ENCODE measurements at regions not wholly inside any gene's neighbourhood (a gene's known extent, or its start where the extent isn't known, plus 50 kb on each side); places are given as distances from the start of the nearest gene placed in this dataset.

DNA sequence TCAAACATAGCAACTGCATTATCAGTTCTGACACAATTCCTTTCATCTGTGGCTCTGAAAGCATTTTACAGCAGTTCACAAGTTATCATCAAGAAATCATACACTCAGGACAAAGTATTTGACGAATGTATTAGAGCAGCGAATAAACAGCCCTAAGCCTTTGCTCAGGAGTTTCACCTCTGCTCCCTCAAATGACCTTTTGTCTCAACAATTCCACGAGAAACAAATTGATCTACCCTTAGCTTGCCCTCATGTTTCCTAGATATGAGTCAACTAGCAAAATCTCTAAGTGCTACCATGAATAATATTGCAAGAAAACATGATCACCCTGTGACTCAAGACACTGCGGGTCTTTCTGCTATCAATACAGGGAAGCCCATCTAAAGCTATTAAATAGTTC is 396.1 kb downstream of the EFNB2 start:
- Histone ChIP-seq H3K36me3 (replicated peaks; ENCODE audit: insufficient read depth, low read depth) (no peaks in the 10 kb centered on the region), H3K4me1 (ENCODE audit: insufficient read depth) (peaks cover under 1% of the 10 kb centered on the region), H3K9me3 (ENCODE audit: low read depth) (no peaks in the 10 kb centered on the region), H2AFZ (no peak overlapping the region), H3K27me3 (no peaks in the 10 kb centered on the region), H3K9me2 (replicated peaks; ENCODE audit: insufficient read depth) (no peaks in the 10 kb centered on the region), H3K27ac (no peak overlapping the region), H3K4me2 (no peak overlapping the region), H4K20me1 (ENCODE audit: insufficient read depth, poor library complexity, severe bottlenecking) (no peaks in the 10 kb centered on the region), H3K4me3 (no peak overlapping the region), H3K79me2 (no peaks in the 10 kb centered on the region)
- TF ChIP-seq EZH2 (IDR thresholded peaks at IDR 0.05; ENCODE audit: borderline replicate concordance) (no peak), EZH2phosphoT487 (IDR thresholded peaks at IDR 0.05; ENCODE audit: low read depth, severe bottlenecking, unreplicated experiment) (no peak)
- TF ChIP-seq, protein P1, sequence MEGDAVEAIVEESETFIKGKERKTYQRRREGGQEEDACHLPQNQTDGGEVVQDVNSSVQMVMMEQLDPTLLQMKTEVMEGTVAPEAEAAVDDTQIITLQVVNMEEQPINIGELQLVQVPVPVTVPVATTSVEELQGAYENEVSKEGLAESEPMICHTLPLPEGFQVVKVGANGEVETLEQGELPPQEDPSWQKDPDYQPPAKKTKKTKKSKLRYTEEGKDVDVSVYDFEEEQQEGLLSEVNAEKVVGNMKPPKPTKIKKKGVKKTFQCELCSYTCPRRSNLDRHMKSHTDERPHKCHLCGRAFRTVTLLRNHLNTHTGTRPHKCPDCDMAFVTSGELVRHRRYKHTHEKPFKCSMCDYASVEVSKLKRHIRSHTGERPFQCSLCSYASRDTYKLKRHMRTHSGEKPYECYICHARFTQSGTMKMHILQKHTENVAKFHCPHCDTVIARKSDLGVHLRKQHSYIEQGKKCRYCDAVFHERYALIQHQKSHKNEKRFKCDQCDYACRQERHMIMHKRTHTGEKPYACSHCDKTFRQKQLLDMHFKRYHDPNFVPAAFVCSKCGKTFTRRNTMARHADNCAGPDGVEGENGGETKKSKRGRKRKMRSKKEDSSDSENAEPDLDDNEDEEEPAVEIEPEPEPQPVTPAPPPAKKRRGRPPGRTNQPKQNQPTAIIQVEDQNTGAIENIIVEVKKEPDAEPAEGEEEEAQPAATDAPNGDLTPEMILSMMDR (IDR thresholded peaks at IDR 0.05; ENCODE audit: poor library complexity), result no peak
- 49% methylated on average over 4 of the region's 4 CpGs for WGBS (ENCODE audit: low lambda C conversion rate, missing lambda C conversion rate)
- DNase-seq (ENCODE audit: low spot score), result no peak

DNA sequence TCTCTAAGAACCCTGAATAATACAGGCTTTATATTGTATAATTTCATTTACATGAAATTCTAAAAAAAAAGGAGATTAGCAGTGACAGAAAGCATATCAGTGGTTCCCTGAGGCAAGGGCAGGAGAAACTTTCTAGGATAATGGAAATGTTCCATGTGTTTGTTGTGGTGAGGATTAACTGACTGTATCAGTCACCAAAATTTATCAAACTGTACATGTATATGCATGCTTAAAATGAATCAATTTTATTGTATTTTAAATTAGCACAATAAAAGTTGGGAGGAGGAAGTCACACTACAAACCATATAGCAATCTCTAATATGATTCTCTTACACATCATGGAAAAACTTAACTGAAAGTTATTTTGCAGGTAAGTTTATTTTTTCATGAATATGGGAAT is 396.8 kb downstream of the EFNB2 start:
- H3K27me3 ChIP-seq, result no peaks in the 10 kb centered on the region
- no peak overlapping the region for H3K4me3 ChIP-seq
- no peaks in the 10 kb centered on the region for H3K79me2 ChIP-seq
- no peaks in the 10 kb centered on the region for H3K9me3 ChIP-seq (ENCODE audit: low read depth)
- no peaks in the 10 kb centered on the region for H3K36me3 ChIP-seq (replicated peaks; ENCODE audit: insufficient read depth, low read depth)
- no peak for DNase-seq (ENCODE audit: low spot score)
- H3K9me2 ChIP-seq (replicated peaks; ENCODE audit: insufficient read depth), result no peaks in the 10 kb centered on the region
- no peaks in the 10 kb centered on the region for H3K4me1 ChIP-seq (ENCODE audit: insufficient read depth)
- H2AFZ ChIP-seq, result no peak overlapping the region
- no peak for TF ChIP-seq EZH2phosphoT487 (IDR thresholded peaks at IDR 0.05; ENCODE audit: low read depth, severe bottlenecking, unreplicated experiment)
- no peak overlapping the region for H3K27ac ChIP-seq
- no peak overlapping the region for H3K4me2 ChIP-seq
- no peaks in the 10 kb centered on the region for H4K20me1 ChIP-seq (ENCODE audit: insufficient read depth, poor library complexity, severe bottlenecking)

- no peak overlapping the region for H2AFZ ChIP-seq
- no peaks in the 10 kb centered on the region for H3K9me2 ChIP-seq (replicated peaks; ENCODE audit: insufficient read depth)
- no peak overlapping the region for H3K4me3 ChIP-seq
- H3K27ac ChIP-seq, result no peak overlapping the region
- TF ChIP-seq, protein P1 (IDR thresholded peaks at IDR 0.05; ENCODE audit: poor library complexity), result no peak
- TF ChIP-seq EZH2phosphoT487 (IDR thresholded peaks at IDR 0.05; ENCODE audit: low read depth, severe bottlenecking, unreplicated experiment) (no peak), EZH2 (IDR thresholded peaks at IDR 0.05; ENCODE audit: borderline replicate concordance) (no peak)
- no peaks in the 10 kb centered on the region for H3K27me3 ChIP-seq
- DNase-seq (ENCODE audit: low spot score), result no peak
- H3K36me3 ChIP-seq (replicated peaks; ENCODE audit: insufficient read depth, low read depth), result no peaks in the 10 kb centered on the region
- no peaks in the 10 kb centered on the region for H3K9me3 ChIP-seq (ENCODE audit: low read depth)
- WGBS (ENCODE audit: low lambda C conversion rate, missing lambda C conversion rate), result 84% methylated on average over 2 of the region's 2 CpGs
- no peaks in the 10 kb centered on the region for H4K20me1 ChIP-seq (ENCODE audit: insufficient read depth, poor library complexity, severe bottlenecking)
- H3K4me2 ChIP-seq, result no peak overlapping the region
- H3K79me2 ChIP-seq, result no peaks in the 10 kb centered on the region
- H3K4me1 ChIP-seq (ENCODE audit: insufficient read depth), result peaks cover 5% of the 10 kb centered on the region
Observed at GRCh38 chr13:106133025-106133424, 402.4 kb downstream of the EFNB2 start.

GRCh38 chr13:106132216-106132615 is 403.2 kb downstream of the EFNB2 start:
- Histone ChIP-seq H3K4me3 (no peak overlapping the region), H3K9me3 (ENCODE audit: low read depth) (no peaks in the 10 kb centered on the region), H3K79me2 (no peaks in the 10 kb centered on the region), H3K36me3 (replicated peaks; ENCODE audit: insufficient read depth, low read depth) (no peaks in the 10 kb centered on the region), H3K27me3 (no peaks in the 10 kb centered on the region), H3K27ac (peak overlapping the region; percentile 56), H3K4me1 (ENCODE audit: insufficient read depth) (peaks cover 5% of the 10 kb centered on the region), H3K4me2 (peak overlapping the region; percentile 30), H3K9me2 (replicated peaks; ENCODE audit: insufficient read depth) (no peaks in the 10 kb centered on the region), H4K20me1 (ENCODE audit: insufficient read depth, poor library complexity, severe bottlenecking) (no peaks in the 10 kb centered on the region), H2AFZ (no peak overlapping the region)
- no peak for DNase-seq (ENCODE audit: low spot score)
- TF ChIP-seq, protein P1 (IDR thresholded peaks at IDR 0.05; ENCODE audit: poor library complexity), result no peak
- TF ChIP-seq EZH2phosphoT487 (IDR thresholded peaks at IDR 0.05; ENCODE audit: low read depth, severe bottlenecking, unreplicated experiment), result no peak
- TF ChIP-seq EZH2 (IDR thresholded peaks at IDR 0.05; ENCODE audit: borderline replicate concordance), result no peak
- WGBS (ENCODE audit: low lambda C conversion rate, missing lambda C conversion rate), result 56% methylated on average over 1 of the region's 1 CpG

All from hepatocyte (in vitro differentiated cells).